ENCODE measurements at regions not wholly inside any gene's neighbourhood (a gene's known extent, or its start where the extent isn't known, plus 50 kb on each side); places are given as distances from the start of the nearest gene placed in this dataset.

DNA sequence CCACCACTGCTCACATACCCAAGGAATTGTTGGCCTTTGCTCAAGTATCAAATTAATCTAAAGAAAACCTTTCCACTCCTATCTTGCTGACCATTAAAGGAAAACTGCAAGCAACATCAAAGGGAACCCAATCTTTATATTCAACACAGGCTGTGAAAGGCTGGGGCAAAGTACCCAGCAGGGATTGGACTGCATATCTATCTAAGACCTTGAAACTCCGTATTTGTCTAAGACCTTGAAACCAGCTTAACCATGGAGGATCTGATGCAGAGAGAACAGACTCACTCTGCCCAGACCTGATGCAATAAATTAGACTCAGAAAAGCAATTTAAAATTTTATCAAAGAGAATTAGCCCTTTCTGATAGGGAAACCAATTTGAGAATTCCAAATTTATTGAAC is 102.2 kb downstream of the DIO2 start:
- no peaks in the 10 kb centered on the region for H3K4me1 Mint-ChIP-seq (ENCODE audit: unreplicated experiment)
- DNase-seq (ENCODE audit: extremely low spot score, unreplicated experiment), result no peak
- H3K27me3 Mint-ChIP-seq (ENCODE audit: unreplicated experiment), result peaks cover 5% of the 10 kb centered on the region
- no peak overlapping the region for H3K27ac Mint-ChIP-seq (ENCODE audit: unreplicated experiment)
- no peak overlapping the region for H3K4me3 Mint-ChIP-seq (ENCODE audit: unreplicated experiment)
- no peaks in the 10 kb centered on the region for H3K36me3 Mint-ChIP-seq (ENCODE audit: unreplicated experiment)
- TF ChIP-seq, protein P1, sequence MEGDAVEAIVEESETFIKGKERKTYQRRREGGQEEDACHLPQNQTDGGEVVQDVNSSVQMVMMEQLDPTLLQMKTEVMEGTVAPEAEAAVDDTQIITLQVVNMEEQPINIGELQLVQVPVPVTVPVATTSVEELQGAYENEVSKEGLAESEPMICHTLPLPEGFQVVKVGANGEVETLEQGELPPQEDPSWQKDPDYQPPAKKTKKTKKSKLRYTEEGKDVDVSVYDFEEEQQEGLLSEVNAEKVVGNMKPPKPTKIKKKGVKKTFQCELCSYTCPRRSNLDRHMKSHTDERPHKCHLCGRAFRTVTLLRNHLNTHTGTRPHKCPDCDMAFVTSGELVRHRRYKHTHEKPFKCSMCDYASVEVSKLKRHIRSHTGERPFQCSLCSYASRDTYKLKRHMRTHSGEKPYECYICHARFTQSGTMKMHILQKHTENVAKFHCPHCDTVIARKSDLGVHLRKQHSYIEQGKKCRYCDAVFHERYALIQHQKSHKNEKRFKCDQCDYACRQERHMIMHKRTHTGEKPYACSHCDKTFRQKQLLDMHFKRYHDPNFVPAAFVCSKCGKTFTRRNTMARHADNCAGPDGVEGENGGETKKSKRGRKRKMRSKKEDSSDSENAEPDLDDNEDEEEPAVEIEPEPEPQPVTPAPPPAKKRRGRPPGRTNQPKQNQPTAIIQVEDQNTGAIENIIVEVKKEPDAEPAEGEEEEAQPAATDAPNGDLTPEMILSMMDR (IDR thresholded peaks at IDR 0.05), result no peak
- peaks cover 4% of the 10 kb centered on the region for H3K9me3 Mint-ChIP-seq (ENCODE audit: unreplicated experiment)

DNA sequence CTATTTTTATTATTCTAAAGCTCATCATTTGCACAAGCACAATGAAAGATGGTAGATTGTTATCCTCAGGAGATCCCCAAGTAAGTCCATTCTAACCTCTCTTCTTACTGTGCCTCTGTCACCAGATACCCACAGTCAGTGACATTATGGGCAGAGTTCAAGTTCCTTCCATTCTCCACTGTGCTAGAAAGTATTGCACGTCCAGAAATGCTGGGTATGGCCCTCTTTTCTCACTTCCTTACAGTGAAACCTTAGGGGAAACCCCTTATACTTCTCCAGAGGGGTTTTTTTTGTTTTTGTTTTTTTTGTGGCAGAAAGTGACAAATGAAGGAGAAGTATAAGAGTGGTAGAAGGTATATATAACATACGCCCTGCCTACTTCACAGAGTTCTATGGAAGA is 102.9 kb downstream of the DIO2 start:
- Mint-ChIP-seq H3K4me3 (ENCODE audit: unreplicated experiment) (no peak overlapping the region), H3K36me3 (ENCODE audit: unreplicated experiment) (no peaks in the 10 kb centered on the region), H3K9me3 (ENCODE audit: unreplicated experiment) (peaks cover 4% of the 10 kb centered on the region), H3K4me1 (ENCODE audit: unreplicated experiment) (no peaks in the 10 kb centered on the region), H3K27me3 (ENCODE audit: unreplicated experiment) (peaks cover 5% of the 10 kb centered on the region), H3K27ac (ENCODE audit: unreplicated experiment) (no peak overlapping the region)
- TF ChIP-seq, protein P1 (IDR thresholded peaks at IDR 0.05), result no peak
- no peak for DNase-seq (ENCODE audit: extremely low spot score, unreplicated experiment)

DNA sequence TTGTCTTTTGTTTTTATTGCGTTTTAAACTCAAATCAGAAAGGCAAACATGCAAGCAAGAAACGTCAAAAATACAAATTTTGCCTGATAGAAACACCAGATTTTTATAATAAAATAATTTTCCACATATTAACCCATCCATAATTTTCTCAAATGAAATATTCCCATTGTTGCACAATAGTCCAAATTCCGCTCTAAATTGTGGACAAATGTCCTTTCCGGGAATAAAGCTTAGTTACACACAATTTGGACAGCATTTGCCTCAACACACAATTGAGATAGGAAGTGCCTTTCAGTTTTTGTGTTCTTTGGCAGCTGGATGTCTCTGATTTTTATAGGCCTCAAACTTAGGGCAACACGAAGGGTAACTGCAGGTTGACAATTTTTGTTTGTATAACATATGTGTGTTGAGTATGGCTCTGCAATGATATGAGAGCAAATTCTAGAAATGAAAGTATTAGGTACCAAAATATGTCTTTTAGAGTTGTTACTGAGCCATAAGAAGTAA is 105.8 kb downstream of the DIO2 start:
- H3K27me3 Mint-ChIP-seq (ENCODE audit: unreplicated experiment), result peaks cover 2% of the 10 kb centered on the region
- no peak overlapping the region for H3K4me3 Mint-ChIP-seq (ENCODE audit: unreplicated experiment)
- H3K27ac Mint-ChIP-seq (ENCODE audit: unreplicated experiment), result no peak overlapping the region
- no peaks in the 10 kb centered on the region for H3K4me1 Mint-ChIP-seq (ENCODE audit: unreplicated experiment)
- TF ChIP-seq, protein P1 (IDR thresholded peaks at IDR 0.05), result no peak
- no peak for DNase-seq (ENCODE audit: extremely low spot score, unreplicated experiment)
- H3K36me3 Mint-ChIP-seq (ENCODE audit: unreplicated experiment), result no peaks in the 10 kb centered on the region
- H3K9me3 Mint-ChIP-seq (ENCODE audit: unreplicated experiment), result peaks cover 4% of the 10 kb centered on the region

DNA sequence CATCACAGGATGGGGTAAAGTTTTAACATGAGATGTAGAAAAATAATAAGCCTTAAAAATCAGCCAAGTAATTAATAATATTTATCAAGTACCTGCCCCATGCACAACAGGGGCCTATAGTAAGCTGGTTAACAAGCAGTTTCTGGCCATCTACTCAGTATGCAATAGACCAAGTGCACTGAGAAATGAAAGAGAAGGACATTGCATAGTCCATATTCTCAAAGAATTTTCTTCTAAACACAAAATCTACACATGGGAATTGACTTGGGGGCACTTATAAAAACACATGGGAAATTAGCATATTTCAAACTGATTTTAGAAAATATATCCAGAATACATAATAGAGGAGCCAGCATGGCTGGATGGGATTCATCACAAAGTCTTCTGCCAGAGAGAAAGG is 109.5 kb downstream of the DIO2 start:
- Mint-ChIP-seq H3K9me3 (ENCODE audit: unreplicated experiment) (no peaks in the 10 kb centered on the region), H3K4me1 (ENCODE audit: unreplicated experiment) (peaks cover 18% of the 10 kb centered on the region), H3K4me3 (ENCODE audit: unreplicated experiment) (no peak overlapping the region), H3K36me3 (ENCODE audit: unreplicated experiment) (no peaks in the 10 kb centered on the region), H3K27ac (ENCODE audit: unreplicated experiment) (no peak overlapping the region), H3K27me3 (ENCODE audit: unreplicated experiment) (peaks cover 2% of the 10 kb centered on the region)
- TF ChIP-seq, protein P1 (IDR thresholded peaks at IDR 0.05), result no peak
- DNase-seq (ENCODE audit: extremely low spot score, unreplicated experiment), result no peak

DNA sequence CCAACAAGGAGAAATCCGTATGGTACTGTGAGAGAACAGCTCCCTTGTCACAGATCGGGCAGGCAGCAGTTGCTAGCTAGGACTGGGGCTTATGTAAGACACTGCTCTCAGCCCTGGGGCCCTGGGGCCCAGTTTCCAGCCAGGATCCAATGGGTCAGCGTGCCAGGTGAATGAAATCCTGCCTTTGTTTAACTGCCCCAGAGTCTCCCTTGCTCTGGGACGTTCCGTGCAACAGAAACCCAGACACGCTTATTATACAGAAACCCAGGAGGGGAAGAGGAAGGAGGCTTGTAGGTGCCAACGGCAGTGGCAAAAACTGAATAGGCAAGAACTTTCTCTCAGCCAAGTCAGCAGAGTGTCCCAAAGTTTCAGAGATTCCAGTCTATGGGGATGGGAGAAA is 110.6 kb downstream of the DIO2 start:
- TF ChIP-seq, protein P1 (IDR thresholded peaks at IDR 0.05), result no peak
- peaks cover 28% of the 10 kb centered on the region for H3K4me1 Mint-ChIP-seq (ENCODE audit: unreplicated experiment)
- DNase-seq (ENCODE audit: extremely low spot score, unreplicated experiment), result no peak
- H3K27ac Mint-ChIP-seq (ENCODE audit: unreplicated experiment), result no peak overlapping the region
- no peaks in the 10 kb centered on the region for H3K9me3 Mint-ChIP-seq (ENCODE audit: unreplicated experiment)
- no peaks in the 10 kb centered on the region for H3K36me3 Mint-ChIP-seq (ENCODE audit: unreplicated experiment)
- H3K27me3 Mint-ChIP-seq (ENCODE audit: unreplicated experiment), result peaks cover 2% of the 10 kb centered on the region
- H3K4me3 Mint-ChIP-seq (ENCODE audit: unreplicated experiment), result no peak overlapping the region
